Stimulated activated CD4-positive, alpha-beta T cell treated with anti-CD3 and anti-CD28 coated beads, Interleukin-15, amount 100 ng/mL, for 48 hours (primary cell): ENCODE measurements at regions not wholly inside any gene's neighbourhood (a gene's known extent, or its start where the extent isn't known, plus 50 kb on each side); places are given as distances from the start of the nearest gene placed in this dataset.

Experiments
- DNase-seq, 2 donors: peaks; one replicate each; pipeline ENCODE4 v3.0.0-alpha.2; 2020; ENCODE audit warnings: low read depth in 2 of 2

DNA sequence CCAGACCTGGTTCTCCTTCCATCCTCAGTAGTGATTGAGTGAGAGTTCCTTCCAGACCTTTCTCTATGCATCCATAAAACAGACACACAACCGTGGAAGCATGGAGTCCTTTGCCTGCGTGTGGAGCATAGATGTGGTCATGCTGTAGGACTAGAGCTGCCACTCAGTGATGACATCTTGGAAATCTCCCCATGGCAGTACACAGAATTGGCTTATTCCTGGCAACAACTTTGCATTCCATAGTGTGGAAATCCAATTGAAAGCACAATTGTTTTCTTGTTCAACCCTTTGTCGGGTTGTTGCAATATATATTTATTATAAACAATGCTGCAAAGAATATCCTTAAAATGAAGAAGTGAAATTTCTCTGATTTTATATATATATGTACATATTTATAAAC, 547.8 kb downstream of the CDH26 start:
- no peak for DNase-seq

DNA sequence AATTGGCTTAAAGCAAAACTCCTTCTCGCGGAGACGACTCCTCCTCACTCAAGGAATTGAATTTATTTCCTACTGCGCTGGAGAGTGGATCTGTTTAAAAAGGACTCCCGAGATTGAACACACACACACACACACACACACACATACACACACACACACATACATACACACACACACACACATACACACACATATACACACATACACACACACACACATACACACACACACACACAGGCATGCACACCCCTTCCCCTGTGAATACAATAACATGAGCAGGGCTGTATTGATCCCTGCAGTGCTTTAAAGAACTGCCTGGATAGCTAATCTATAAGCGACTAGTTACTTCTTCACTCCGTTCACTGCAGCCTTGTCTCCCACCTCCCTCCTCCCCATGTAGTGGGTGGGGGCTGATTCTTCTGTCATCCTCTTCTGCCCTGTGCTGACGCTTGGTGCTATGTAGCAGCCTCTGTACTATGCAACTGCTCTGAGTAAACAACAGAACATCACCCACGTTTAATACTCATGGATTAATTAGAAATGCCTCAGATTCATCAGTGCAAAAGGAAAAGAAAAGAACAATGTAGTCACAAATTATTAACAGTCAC, 549.0 kb downstream of the CDH26 start:
- DNase-seq, result no peak

DNA sequence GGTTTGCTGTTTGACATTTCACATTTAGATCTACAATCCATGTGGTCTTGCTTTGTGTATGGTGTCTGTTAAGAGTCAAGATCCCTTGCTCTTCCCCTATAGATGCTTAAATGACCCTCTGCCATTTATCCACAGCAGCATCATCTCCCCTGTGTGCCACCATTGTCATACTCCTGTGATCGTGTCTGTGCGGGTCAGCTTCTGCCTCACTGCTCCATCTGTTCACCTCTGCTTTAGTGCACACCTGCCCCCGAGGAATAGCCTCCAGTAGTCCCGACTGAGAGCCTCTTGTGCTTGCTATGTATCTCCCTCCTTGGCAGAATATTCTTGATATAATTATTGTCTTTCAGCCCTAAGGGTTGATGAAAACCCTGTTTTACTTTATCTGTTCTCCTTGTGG, 551.2 kb downstream of the CDH26 start:
- DNase-seq, result no peak

GRCh38 chr20:60510356-60510755, 552.1 kb downstream of the CDH26 start:
- DNase-seq, result no peak

DNA sequence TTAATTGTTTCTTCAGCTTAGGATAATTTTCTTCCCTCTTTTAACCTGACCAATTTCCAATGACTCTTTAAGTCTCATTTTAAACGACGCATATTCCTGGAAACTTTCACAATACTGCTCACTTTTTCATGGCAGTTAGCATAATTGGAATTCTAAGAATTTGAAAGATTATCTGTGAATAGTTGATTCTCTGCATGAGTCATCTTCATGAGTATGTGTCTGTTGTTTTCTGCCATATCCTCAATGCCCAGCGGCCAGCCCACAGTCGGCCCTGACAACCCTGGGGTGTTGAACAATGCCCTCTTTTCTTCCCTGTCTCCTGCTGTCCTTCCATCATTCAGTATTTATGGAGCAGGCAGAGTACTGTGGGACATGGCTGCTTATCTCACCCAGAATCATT, 554.2 kb downstream of the CDH26 start:
- DNase-seq, result no peak

GRCh38 chr20:60513141-60513540, 554.9 kb downstream of the CDH26 start:
- no peak for DNase-seq

DNA sequence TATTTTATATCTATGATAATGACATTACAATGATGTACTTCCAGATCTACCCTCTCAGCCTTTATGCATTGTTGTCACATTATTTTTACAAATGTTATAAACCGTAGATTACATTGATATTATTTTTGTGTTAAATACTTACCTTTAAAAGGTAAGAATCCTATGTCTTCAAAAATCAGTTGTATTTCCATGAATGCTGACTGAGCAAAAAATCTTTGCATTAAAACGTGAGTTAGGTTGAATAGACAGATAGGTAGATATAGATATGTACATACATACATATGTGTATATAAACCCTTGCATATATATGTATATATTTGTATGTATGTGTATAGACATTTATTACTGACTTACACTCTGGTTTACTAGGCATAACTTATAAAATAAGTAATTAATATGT, 558.2 kb downstream of the CDH26 start:
- DNase-seq, result no peak

DNA sequence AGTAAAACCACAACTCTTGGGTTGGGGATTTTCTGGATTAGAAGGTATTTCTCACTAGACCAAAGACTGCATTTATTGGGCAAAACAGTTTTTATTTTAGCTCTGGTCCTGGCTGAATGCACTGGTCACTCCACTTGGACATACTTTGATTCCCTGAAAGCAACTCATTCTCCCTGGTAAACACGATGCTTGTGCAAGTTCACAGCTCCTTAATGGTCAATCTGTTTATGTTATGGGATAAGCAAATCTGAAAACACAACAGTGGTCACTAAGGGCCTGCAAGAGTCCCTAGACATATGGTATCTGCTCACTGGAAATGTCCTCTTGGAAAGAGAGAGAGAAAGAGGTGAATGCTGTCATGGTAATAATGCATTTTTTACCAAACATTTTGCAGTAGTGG, 559.8 kb downstream of the CDH26 start:
- no peak for DNase-seq

DNA sequence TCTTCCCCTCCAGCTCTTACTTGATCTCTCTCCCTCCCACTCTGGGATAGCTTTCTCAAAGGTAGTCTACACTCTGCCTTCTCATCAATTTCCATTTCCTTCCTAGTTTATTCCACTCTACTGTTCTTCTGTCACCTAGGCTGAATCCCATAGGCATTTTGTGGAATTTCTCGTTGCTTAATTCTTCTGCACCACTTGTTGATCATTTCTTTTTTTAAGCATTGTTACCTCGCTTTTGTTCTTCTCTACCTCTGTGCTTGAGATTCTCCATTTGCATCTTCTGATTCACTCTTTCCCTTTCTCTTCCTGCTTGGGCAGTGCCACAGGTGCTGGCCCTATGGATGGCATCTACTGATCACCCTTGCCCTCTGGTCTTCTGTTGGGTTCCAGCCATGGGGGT, 567.2 kb downstream of the CDH26 start:
- DNase-seq, result no peak

- DNase-seq, result no peak
These were observed 569.4 kb downstream of the CDH26 start for GRCh38 chr20:60527656-60528055.

DNA sequence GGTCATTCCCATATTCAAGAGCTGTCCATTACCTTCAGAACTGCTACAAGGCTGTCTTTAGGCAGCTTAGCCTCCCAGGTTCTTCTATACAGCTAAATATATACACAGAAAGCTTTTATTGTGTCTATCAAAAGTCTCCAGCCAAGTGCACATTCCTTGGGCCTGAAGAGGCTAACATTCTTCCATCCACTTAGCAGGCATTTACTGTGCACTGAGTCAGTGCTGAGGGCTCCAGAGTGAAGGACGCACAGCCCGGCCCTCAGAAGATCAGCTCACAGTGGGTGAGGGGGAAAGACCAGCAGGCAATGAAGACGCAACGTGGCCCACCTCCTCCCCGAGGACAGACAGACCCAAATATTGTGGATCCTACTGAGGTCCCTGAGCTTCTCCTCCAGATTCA, 569.9 kb downstream of the CDH26 start:
- DNase-seq, result no peak

- DNase-seq, result no peak
These were observed 570.9 kb downstream of the CDH26 start for GRCh38 chr20:60529149-60529548.

GRCh38 chr20:60535211-60535610, 577.0 kb downstream of the CDH26 start:
- DNase-seq, result no peak

DNA sequence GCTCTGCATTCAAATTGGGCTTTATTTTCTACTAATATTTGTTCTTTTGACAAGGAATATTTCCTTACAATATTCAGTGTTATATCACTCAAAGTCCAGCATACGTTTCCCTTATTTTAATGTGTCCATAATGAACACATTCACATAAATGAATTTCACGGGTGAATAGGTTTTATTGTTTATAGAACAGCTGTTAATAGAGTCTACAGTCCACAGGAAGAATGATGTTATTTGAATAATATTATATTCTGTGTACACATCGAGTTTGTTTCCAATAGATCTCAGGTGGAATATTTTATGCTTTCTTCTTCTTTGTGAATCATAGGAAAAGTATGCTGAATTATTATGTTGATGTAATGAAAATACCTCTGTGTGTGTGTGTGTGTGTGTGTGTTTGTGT, 582.4 kb downstream of the CDH26 start:
- DNase-seq, result no peak

GRCh38 chr20:60541991-60542390, 583.8 kb downstream of the CDH26 start:
- DNase-seq, result no peak

GRCh38 chr20:60543598-60543997, 585.4 kb downstream of the CDH26 start:
- no peak for DNase-seq

- DNase-seq, result no peak
These were observed 594.9 kb downstream of the CDH26 start for GRCh38 chr20:60553095-60553494.

DNA sequence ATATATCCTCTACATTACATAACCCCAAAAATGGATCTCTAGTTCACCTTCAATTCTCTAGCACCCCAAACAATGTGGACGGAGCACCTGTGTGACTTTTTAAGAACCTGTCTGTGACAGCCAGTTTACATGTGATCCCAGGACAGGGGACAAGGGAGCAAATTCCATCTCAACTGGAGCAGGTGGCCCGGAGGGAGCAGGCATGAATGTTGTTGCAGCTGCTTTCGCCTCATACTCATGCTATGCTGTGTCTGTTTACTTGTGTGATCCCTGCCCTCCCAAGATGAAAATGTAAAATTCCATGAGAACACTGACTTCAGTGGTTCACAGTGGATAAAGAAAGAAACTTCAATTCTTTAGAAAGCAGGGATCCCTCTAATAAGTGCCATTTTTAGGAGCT, 600.3 kb downstream of the CDH26 start:
- DNase-seq, result no peak

GRCh38 chr20:60559462-60559861, 601.2 kb downstream of the CDH26 start:
- DNase-seq, result no peak

DNA sequence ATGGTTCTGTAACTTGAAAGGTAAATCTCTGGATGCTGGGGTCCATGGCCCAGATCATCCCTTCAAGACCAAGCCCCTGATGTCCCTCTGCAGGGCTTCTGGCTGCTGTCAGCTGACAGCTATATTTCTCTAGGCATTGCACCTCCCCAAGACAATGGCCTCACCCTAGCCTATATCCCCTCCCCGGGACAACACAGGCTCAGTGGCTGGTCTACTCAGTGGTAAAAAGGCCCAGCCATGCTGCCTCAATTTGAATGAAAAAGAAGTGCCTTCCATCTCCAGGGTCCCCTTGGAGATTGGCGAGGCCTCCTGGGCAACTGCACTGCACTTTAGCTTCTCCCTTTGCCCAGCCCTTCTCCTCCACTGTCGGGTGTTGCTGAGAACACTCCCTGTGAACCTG, 602.8 kb downstream of the CDH26 start:
- DNase-seq, result no peak

- no peak for DNase-seq
These were observed 606.9 kb downstream of the CDH26 start for GRCh38 chr20:60565083-60565482.

GRCh38 chr20:60565551-60565950, 607.3 kb downstream of the CDH26 start:
- DNase-seq, result no peak

DNA sequence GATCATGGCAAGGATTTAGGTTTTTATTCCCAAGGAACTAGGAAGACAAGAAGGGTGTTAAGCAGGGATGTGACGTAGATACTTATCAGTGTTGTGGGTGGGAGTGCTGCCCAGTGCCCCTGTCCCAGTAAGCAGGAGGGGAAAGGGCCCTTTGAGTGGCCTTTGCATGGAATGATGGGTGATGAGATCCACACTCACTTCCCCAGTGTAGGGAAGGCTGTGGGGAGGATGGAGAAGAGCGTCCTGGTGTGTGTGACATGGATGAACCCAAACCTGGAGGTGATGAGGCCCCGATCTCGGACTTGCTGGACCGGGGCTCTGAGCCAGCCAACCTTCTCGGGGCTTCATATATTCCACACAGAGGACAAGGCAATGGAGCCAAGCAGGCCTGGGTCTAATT, 610.9 kb downstream of the CDH26 start:
- DNase-seq, result no peak

- DNase-seq, result no peak
These were observed 612.5 kb downstream of the CDH26 start for GRCh38 chr20:60570481-60571277.
